ENCODE measurements at regions not wholly inside any gene's neighbourhood (a gene's known extent, or its start where the extent isn't known, plus 50 kb on each side); places are given as distances from the start of the nearest gene placed in this dataset.

DNA sequence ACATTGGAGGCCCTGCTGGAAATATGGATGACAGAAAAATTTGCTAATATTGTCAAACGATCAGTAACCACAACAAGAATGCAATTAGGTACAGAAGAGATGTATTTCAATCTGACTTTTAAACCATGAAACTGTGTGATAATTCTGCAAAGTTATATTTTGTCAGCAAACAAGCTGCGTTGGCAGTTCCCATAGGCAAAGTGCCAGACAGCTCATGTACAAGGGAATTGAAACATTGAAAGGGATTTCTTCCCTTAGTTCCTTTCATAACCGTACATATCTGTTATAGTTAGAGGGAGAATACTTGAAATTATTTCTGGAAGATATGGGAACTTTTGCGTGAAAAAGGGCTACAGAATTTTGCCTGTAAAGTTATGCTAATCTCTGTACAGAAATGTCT, 419.4 kb upstream of the PTGER4 start:
- Histone ChIP-seq H3K4me3 (no peak overlapping the region), H3K27ac (no peak overlapping the region), H3K27me3 (no peaks in the 10 kb centered on the region), H3K9me3 (no peaks in the 10 kb centered on the region), H3K36me3 (no peaks in the 10 kb centered on the region), H3K4me1 (no peaks in the 10 kb centered on the region)
- WGBS, 2 donors (ENCODE audit: low coverage in 1 of 2): 41 to 45% methylated on average over 4 of the region's 4 CpGs
- intact Hi-C loops (cut with DNase I; ENCODE audit: low total_unique reads) (no loop called here), in situ Hi-C loops (cut with MboI; ENCODE audit: low pct_ligation_motif_present in 1 of 4, low pct_unique_long_range_greater_than_20kb in 1 of 4, low sequenced_read_pairs in 3 of 4) (no loop called here)
- peak; percentile 17 for DNase-seq
- TF ChIP-seq POLR2A (IDR thresholded peaks at IDR 0.05) (no peak), POLR2AphosphoS5 (IDR thresholded peaks at IDR 0.05) (no peak), EP300 (IDR thresholded peaks at IDR 0.05; ENCODE audit: low read depth) (no peak)
- TF ChIP-seq, protein P1, sequence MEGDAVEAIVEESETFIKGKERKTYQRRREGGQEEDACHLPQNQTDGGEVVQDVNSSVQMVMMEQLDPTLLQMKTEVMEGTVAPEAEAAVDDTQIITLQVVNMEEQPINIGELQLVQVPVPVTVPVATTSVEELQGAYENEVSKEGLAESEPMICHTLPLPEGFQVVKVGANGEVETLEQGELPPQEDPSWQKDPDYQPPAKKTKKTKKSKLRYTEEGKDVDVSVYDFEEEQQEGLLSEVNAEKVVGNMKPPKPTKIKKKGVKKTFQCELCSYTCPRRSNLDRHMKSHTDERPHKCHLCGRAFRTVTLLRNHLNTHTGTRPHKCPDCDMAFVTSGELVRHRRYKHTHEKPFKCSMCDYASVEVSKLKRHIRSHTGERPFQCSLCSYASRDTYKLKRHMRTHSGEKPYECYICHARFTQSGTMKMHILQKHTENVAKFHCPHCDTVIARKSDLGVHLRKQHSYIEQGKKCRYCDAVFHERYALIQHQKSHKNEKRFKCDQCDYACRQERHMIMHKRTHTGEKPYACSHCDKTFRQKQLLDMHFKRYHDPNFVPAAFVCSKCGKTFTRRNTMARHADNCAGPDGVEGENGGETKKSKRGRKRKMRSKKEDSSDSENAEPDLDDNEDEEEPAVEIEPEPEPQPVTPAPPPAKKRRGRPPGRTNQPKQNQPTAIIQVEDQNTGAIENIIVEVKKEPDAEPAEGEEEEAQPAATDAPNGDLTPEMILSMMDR (IDR thresholded peaks at IDR 0.05): no peak

DNA sequence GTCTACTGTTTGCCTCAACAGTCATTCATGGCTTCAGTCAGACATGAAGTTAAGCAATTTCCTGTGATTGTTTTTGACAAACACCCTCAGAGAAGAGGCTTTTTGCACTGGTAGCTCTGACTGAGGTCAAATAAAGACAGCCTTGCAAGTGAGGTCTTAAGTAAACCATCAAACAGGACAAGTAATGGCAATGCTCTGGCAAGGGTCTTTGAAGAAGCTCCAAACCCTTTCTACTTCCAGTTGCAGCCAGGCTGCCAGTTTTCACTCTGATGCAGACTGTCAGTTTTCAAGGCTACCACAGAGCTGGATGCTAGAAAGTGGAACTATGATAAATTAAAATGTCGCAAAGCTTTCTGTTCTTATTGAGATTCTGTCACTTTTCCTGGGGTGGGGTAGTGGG, 421.5 kb upstream of the PTGER4 start:
- H3K4me3 ChIP-seq: no peak overlapping the region
- H3K27me3 ChIP-seq: no peaks in the 10 kb centered on the region
- H3K36me3 ChIP-seq: no peaks in the 10 kb centered on the region
- WGBS, 2 donors (ENCODE audit: low coverage in 1 of 2): 82 to 100% methylated on average over 1 of the region's 1 CpG
- no peak for TF ChIP-seq POLR2AphosphoS5 (IDR thresholded peaks at IDR 0.05)
- TF ChIP-seq, protein P1 (IDR thresholded peaks at IDR 0.05): no peak
- no peak for TF ChIP-seq POLR2A (IDR thresholded peaks at IDR 0.05)
- no peak for TF ChIP-seq EP300 (IDR thresholded peaks at IDR 0.05; ENCODE audit: low read depth)
- no peak overlapping the region for H3K27ac ChIP-seq
- no peaks in the 10 kb centered on the region for H3K9me3 ChIP-seq
- in situ Hi-C loops (cut with MboI; ENCODE audit: low pct_ligation_motif_present in 1 of 4, low pct_unique_long_range_greater_than_20kb in 1 of 4, low sequenced_read_pairs in 3 of 4) (no loop called here), intact Hi-C loops (cut with DNase I; ENCODE audit: low total_unique reads) (no loop called here)
- DNase-seq: no peak
- no peaks in the 10 kb centered on the region for H3K4me1 ChIP-seq

DNA sequence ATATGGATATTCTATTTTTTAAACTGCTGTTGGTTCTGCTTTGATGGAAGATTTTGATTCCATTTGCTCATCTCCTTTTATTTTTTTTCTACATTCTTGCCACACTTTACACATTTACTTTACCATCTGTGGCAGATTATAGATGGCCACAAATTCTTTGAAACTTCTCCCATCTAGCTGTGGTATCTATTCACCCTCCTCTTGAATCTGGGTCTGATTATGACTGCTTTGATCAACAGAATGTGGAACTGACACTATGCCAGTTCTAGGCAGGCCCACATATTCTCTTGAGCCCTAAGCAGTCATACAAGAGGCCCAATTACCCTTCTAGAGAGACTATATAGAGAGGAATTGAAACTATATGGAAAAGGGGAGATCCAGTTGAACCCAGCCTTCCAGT, 439.0 kb upstream of the PTGER4 start:
- DNase-seq: no peak
- no peak overlapping the region for H3K27ac ChIP-seq
- H3K4me1 ChIP-seq: no peaks in the 10 kb centered on the region
- intact Hi-C loops (cut with DNase I; ENCODE audit: low total_unique reads) (no loop called here), in situ Hi-C loops (cut with MboI; ENCODE audit: low pct_ligation_motif_present in 1 of 4, low pct_unique_long_range_greater_than_20kb in 1 of 4, low sequenced_read_pairs in 3 of 4) (no loop called here)
- H3K27me3 ChIP-seq: no peaks in the 10 kb centered on the region
- TF ChIP-seq EP300 (IDR thresholded peaks at IDR 0.05; ENCODE audit: low read depth): no peak
- TF ChIP-seq POLR2A (IDR thresholded peaks at IDR 0.05): no peak
- TF ChIP-seq POLR2AphosphoS5 (IDR thresholded peaks at IDR 0.05): no peak
- TF ChIP-seq, protein P1 (IDR thresholded peaks at IDR 0.05): no peak
- H3K9me3 ChIP-seq: no peaks in the 10 kb centered on the region
- no peaks in the 10 kb centered on the region for H3K36me3 ChIP-seq
- H3K4me3 ChIP-seq: no peak overlapping the region

DNA sequence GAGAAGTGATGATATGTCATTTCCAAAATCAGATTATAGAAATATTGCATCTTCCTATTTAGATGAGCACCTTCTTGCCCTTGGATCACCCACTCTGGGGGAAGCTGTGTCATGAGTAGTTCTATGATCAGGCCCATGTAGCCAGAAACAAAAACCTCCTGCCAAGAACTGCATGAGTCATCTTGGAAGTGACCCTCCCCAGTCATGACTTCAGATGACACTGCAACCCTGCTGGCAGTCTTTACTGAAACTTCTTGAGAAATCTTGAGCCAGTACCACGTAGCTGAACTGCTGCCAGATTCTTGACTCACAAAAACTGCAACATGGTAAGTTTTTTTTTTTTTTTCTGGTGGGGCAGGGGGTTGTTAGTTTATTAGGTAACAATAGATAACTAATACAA, 439.6 kb upstream of the PTGER4 start:
- intact Hi-C loops (cut with DNase I; ENCODE audit: low total_unique reads) (no loop called here), in situ Hi-C loops (cut with MboI; ENCODE audit: low pct_ligation_motif_present in 1 of 4, low pct_unique_long_range_greater_than_20kb in 1 of 4, low sequenced_read_pairs in 3 of 4) (no loop called here)
- no peaks in the 10 kb centered on the region for H3K9me3 ChIP-seq
- H3K4me3 ChIP-seq: no peak overlapping the region
- H3K4me1 ChIP-seq: no peaks in the 10 kb centered on the region
- 61% methylated on average over 1 of the region's 1 CpG; no CpG with 5 or more reads in 1 of the 2 donors for whole genome bisulfite sequencing, 2 donors (ENCODE audit: low coverage in 1 of 2)
- TF ChIP-seq EP300 (IDR thresholded peaks at IDR 0.05; ENCODE audit: low read depth): no peak
- no peak for TF ChIP-seq POLR2AphosphoS5 (IDR thresholded peaks at IDR 0.05)
- TF ChIP-seq, protein P1 (IDR thresholded peaks at IDR 0.05): no peak
- TF ChIP-seq POLR2A (IDR thresholded peaks at IDR 0.05): no peak
- DNase-seq: no peak
- no peaks in the 10 kb centered on the region for H3K27me3 ChIP-seq
- H3K36me3 ChIP-seq: no peaks in the 10 kb centered on the region
- H3K27ac ChIP-seq: no peak overlapping the region

Measured in transverse colon (tissue), 4 donors.